Esophagus muscularis mucosa (tissue), 4 donors: ENCODE measurements at regions not wholly inside any gene's neighbourhood (a gene's known extent, or its start where the extent isn't known, plus 50 kb on each side); places are given as distances from the start of the nearest gene placed in this dataset.

Source experiments
- EP300 ChIP-seq: sonication (generic); formaldehyde crosslinking; IDR thresholded peaks from one replicate; pipeline ENCODE4 v1.6.1; 2017; ENCODE audit warnings: antibody characterized with exemption
- POLR2AphosphoS5 ChIP-seq, 2 donors: sonication (generic); formaldehyde crosslinking; IDR thresholded peaks; one replicate each; pipeline ENCODE4 v1.6.1; 2017; ENCODE audit warnings: antibody characterized with exemption in 2 of 2
- TF ChIP-seq, protein P1 (sequence below), 3 experiments: fragments of 200-600 bp in 2 of 3; fragments of 450-650 bp in 1 of 3; sonication (generic) in 2 of 3; IDR thresholded peaks; one replicate each; pipeline ENCODE4 v1.5.1; 2017 to 2019; ENCODE audit warnings: antibody characterized with exemption in 3 of 3, mild to moderate bottlenecking in 2 of 3, moderate library complexity in 1 of 3

DNA sequence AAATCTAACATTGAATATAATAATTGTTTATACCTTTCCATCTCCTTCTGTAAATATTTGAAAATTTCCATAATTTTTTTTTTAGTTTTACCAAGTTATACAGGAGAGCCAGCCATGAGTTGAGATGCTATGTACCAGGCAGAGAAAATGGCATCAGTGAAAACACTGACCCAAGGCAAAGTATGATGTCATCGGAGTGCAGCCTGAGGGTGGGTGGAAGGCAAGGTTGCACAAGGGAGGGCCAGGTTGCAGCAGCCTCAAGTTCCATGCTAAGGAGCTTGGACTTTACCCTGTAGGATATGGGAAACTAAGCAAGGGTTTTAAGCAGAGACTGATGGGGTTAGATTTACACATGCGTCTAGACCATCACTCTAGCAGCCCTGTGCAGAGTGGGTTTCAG, 441.1 kb downstream of the BCAT1 start:
- TF ChIP-seq POLR2AphosphoS5 (IDR thresholded peaks at IDR 0.05): no peak
- TF ChIP-seq, protein P1, sequence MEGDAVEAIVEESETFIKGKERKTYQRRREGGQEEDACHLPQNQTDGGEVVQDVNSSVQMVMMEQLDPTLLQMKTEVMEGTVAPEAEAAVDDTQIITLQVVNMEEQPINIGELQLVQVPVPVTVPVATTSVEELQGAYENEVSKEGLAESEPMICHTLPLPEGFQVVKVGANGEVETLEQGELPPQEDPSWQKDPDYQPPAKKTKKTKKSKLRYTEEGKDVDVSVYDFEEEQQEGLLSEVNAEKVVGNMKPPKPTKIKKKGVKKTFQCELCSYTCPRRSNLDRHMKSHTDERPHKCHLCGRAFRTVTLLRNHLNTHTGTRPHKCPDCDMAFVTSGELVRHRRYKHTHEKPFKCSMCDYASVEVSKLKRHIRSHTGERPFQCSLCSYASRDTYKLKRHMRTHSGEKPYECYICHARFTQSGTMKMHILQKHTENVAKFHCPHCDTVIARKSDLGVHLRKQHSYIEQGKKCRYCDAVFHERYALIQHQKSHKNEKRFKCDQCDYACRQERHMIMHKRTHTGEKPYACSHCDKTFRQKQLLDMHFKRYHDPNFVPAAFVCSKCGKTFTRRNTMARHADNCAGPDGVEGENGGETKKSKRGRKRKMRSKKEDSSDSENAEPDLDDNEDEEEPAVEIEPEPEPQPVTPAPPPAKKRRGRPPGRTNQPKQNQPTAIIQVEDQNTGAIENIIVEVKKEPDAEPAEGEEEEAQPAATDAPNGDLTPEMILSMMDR (IDR thresholded peaks at IDR 0.05): no peak
- TF ChIP-seq EP300: no peak
